Fibroblast of skin of left quadriceps (primary cell): ENCODE measurements at regions not wholly inside any gene's neighbourhood (a gene's known extent, or its start where the extent isn't known, plus 50 kb on each side); places are given as distances from the start of the nearest gene placed in this dataset.
"Not testable (repeated sequence)": the region's sequence is repeated elsewhere in the genome, so short reads cannot be mapped to it uniquely, and the experiment has no call there.

ENCODE experiments used
- DNase-seq, 2 experiments: peaks; one replicate each; pipeline ENCODE4 v3.0.0-alpha.2; 2013; ENCODE audit warnings: low read depth in 2 of 2

GRCh38 chr6:119453242-119454200, 104.0 kb upstream of the MAN1A1 start:
- DNase-seq: no peak

- no peak for DNase-seq
Observed at GRCh38 chr6:119449331-119450156, 100.0 kb upstream of the MAN1A1 start.

- DNase-seq: no peak
Observed at GRCh38 chr6:119447921-119448320, 98.4 kb upstream of the MAN1A1 start.

GRCh38 chr6:119446609-119447008, 97.0 kb upstream of the MAN1A1 start:
- DNase-seq: peak; percentile 69 to 75

GRCh38 chr6:119446115-119446554, 96.6 kb upstream of the MAN1A1 start:
- DNase-seq: peak; percentile 62 to 65

GRCh38 chr6:119445666-119446065, 96.1 kb upstream of the MAN1A1 start:
- no peak for DNase-seq

- DNase-seq: no peak
Observed at GRCh38 chr6:119444642-119445557, 95.3 kb upstream of the MAN1A1 start.

GRCh38 chr6:119443993-119444641, 94.6 kb upstream of the MAN1A1 start:
- DNase-seq: no peak

- DNase-seq: no peak
Observed at GRCh38 chr6:119442776-119443184, 93.2 kb upstream of the MAN1A1 start.

- DNase-seq: no peak
Observed at GRCh38 chr6:119440953-119441352, 91.4 kb upstream of the MAN1A1 start.

GRCh38 chr6:119436583-119436982, 87.0 kb upstream of the MAN1A1 start:
- no peak for DNase-seq

- DNase-seq: no peak
Observed at GRCh38 chr6:119431799-119432198, 82.2 kb upstream of the MAN1A1 start.

- no peak for DNase-seq
Observed at GRCh38 chr6:119430805-119431204, 81.2 kb upstream of the MAN1A1 start.

GRCh38 chr6:119428633-119429032, 79.1 kb upstream of the MAN1A1 start:
- no peak for DNase-seq

GRCh38 chr6:119426619-119427018, 77.1 kb upstream of the MAN1A1 start:
- DNase-seq: no peak

GRCh38 chr6:119423996-119424395, 74.4 kb upstream of the MAN1A1 start:
- DNase-seq: no peak

- not testable (repeated sequence) for DNase-seq
Observed at GRCh38 chr6:119418084-119418483, 68.5 kb upstream of the MAN1A1 start.

- DNase-seq: no peak
Observed at GRCh38 chr6:119407156-119407555, 57.6 kb upstream of the MAN1A1 start.

GRCh38 chr6:119405114-119405513, 55.6 kb upstream of the MAN1A1 start:
- DNase-seq: not testable (repeated sequence)
